Stimulated activated CD8-positive, alpha-beta memory T cell treated with anti-CD3 and anti-CD28 coated beads, Interleukin-15, amount 100 ng/mL, for 4 hours (primary cell): ENCODE measurements at regions not wholly inside any gene's neighbourhood (a gene's known extent, or its start where the extent isn't known, plus 50 kb on each side); places are given as distances from the start of the nearest gene placed in this dataset.
"Not testable (repeated sequence)": the region's sequence is repeated elsewhere in the genome, so short reads cannot be mapped to it uniquely, and the experiment has no call there.

ENCODE experiments used
- DNase-seq, 2 donors: peaks; one replicate each; pipeline ENCODE4 v3.0.0-alpha.2; 2020; ENCODE audit warnings: low read depth in 2 of 2

- not testable (repeated sequence) for DNase-seq
Observed at GRCh38 chr12:116327992-116328391, 50.5 kb upstream of the MED13L start.

DNA sequence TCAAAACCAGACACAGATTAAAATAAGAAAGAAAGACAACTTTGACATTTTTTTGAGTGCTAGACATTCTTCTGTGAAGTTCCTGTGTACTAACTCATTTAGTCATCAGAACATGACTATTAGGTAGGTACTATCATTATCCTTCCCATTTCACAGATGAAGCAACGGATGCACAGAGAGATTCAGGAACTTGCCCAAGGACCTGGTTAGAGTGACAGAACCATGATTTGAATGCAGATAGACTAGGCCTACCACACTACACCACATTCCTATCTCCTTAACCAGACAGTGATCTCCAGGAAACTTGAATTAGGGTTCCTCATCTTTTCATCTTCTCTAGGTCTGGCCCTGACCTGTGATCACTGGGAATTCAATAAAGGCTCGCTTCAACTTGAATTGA lies 54.4 kb upstream of the MED13L start:
- no peak for DNase-seq

DNA sequence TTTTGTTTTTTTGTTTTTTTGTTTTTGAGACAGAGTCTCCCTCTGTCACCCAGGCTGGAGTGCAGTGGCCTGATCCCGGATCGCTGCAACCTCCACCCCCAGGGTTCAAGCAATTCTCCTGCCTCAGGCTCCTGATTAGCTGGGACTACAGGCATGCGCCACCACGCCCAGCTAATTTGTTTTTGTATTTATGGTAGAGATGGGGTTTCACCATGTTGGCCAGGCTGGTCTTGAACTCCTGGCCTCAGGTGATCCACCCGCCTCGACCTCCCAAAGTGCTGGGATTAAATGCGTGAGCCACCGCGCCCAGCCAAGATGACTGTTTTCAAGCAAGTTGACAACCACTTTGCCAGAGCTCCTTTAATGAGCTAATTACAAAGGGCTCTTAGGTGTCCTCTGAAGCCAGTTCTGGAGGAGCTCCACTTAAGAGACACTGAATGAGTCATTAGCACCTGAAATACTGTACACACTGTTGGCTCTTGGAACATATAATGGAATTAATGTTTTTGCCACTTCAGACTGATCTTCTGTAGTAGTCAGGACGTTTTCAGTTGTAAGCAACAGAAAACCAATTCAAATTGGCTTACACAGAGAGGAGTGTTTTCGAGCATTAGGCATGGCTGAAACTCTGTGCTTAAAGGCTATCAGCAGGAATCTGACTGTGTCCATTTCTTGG lies 55.4 kb upstream of the MED13L start:
- no peak for DNase-seq

DNA sequence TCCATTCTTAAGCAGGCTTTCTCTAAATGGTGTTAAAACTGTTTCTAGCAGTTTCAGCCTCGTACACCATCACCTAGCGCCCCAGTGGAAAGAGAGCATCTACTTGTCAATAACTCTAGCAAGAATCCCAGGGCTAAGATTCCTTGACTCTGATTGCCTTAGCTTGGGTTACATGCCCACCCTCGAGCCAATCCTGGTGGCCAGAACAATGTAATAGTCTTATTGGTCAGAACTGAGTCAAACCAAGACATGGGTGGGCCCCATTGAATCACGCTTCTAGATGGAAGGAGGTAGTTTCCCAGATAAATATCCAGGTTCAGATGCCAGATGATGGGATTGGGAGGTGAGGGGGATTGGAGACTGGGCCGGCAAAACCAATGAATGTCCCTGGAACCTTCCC lies 55.9 kb upstream of the MED13L start:
- no peak for DNase-seq

DNA sequence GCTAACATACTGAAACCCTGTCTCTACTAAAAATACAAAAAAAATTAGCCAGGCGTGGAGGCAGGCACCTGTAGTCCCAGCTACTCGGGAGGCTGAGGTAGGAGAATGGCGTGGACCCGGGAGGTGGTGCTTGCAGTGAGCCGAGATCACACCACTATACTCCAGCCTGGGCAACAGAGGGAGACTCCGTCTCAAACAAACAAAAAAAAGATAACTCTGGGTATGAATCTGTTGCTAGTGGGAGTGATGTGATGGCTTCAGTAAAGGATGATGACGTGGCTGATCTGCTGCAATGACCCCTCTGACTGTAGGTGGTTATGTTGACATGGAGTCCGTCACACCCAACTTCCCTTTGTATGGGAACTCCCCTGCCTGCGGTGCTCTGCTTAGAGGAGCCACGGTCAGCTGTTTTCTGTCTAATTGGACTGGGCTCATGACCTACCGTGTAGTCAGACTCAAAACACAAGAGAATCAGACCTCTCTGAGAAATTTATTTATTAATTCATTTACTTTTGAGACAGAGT lies 59.1 kb upstream of the MED13L start:
- DNase-seq: no peak

GRCh38 chr12:116337312-116337711 lies 59.8 kb upstream of the MED13L start:
- no peak for DNase-seq

DNA sequence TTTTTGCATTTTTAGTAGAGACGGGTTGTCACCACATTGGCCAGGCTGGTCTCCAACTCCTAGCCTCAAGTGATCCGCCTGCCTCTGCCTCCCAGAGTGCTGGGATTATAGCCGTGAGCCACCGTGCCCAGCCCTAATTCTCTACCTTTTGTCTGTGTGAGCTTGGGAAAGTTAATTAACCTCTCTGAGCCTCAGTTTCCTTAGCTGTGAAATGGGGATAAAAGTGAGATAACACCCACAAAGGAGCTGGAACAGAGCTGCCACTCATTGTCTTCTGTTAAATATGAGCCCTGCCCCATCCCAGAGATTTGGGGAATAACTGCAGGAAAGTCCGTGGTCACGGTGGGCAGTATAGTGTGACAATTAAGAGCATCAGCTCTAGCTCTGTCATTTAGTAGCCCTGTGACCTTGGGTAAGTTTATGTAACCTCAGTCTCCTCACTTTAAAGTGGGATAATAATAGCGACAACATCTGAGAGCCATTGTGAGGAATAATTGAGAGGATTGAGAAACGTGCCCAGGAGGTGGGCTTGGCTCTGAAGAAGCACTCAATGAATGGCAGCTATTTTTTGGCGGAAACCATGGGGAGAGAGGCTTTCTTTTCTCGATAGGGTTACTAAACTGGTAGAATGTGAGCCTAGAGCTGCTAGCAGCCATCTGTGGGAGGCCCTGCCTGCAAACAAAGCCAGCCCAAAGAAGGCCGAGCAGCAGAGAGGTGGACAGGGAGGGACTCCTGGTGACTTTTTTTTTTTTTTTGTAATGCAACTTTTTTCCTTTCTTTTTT lies 60.8 kb upstream of the MED13L start:
- no peak for DNase-seq

DNA sequence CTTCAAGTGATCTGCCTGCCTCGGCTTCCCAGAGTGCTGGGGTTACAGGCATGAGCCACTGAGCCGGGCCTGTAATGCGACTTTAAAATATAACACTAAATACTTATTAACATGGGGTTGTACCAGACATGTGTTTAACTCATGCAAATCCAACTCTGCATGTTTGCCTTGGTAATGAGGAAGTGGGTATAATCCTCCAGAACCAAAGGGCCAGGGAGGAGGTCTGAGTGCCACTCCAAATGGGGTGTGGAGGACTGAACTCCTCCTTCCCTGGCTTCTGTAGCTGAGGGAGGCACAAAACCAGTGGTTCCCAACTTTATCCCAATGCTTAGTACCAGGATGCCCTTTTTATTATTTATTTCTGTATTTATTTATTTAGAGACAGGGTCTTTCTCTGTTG lies 61.6 kb upstream of the MED13L start:
- no peak for DNase-seq

- no peak for DNase-seq
Observed at GRCh38 chr12:116339800-116340371, 62.4 kb upstream of the MED13L start.

GRCh38 chr12:116343331-116343884 lies 65.9 kb upstream of the MED13L start:
- DNase-seq: no peak

DNA sequence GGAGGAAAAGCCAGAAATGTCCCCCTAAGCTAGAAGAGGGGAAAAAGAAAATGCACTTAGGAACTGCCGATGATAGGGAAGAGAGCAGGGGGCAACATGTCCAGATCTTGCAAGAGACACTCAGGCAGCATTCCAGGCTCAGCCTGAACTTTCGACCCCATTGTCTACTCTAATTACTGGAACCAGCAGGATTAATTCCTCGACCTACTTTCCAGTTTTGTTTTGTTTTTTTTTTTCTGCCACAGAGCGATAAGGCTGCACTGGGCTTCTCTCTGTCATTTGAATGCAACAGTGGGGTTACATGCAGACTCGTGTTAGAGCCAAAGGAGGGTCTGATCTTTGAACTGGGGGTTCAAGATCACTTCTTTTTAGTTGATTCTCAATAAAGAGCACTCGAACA lies 68.7 kb upstream of the MED13L start:
- DNase-seq: no peak

GRCh38 chr12:116346741-116347140 lies 69.2 kb upstream of the MED13L start:
- DNase-seq: no peak

- no peak for DNase-seq
Observed at GRCh38 chr12:116347265-116347664, 69.8 kb upstream of the MED13L start.

DNA sequence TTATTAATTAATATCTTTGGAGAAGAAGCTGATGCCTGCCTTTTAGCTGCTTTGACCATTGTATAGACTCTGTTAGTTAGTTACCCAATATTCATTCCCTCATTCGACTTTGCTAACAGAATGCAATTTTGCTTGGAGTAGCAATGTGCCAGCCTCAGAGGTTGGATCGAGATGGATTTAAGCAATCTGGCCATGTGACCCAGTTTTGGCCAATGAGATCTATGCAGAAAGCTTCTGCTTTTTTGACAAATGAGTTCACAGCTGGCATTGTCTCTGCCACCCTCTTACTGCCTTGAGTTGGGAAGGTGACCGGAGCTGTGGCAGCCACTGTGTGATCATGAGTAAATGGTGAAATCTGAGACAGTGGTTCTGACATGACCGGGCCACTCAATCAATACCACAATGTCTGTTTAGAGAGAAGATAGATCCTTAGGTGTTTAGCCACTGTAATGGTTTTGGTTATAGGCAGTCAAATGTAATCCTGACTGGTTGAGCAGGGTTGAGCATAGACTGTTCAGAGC lies 74.9 kb upstream of the MED13L start:
- no peak for DNase-seq

GRCh38 chr12:116353958-116354357 lies 76.5 kb upstream of the MED13L start:
- DNase-seq: no peak

- no peak for DNase-seq
Observed at GRCh38 chr12:116354534-116354933, 77.0 kb upstream of the MED13L start.

DNA sequence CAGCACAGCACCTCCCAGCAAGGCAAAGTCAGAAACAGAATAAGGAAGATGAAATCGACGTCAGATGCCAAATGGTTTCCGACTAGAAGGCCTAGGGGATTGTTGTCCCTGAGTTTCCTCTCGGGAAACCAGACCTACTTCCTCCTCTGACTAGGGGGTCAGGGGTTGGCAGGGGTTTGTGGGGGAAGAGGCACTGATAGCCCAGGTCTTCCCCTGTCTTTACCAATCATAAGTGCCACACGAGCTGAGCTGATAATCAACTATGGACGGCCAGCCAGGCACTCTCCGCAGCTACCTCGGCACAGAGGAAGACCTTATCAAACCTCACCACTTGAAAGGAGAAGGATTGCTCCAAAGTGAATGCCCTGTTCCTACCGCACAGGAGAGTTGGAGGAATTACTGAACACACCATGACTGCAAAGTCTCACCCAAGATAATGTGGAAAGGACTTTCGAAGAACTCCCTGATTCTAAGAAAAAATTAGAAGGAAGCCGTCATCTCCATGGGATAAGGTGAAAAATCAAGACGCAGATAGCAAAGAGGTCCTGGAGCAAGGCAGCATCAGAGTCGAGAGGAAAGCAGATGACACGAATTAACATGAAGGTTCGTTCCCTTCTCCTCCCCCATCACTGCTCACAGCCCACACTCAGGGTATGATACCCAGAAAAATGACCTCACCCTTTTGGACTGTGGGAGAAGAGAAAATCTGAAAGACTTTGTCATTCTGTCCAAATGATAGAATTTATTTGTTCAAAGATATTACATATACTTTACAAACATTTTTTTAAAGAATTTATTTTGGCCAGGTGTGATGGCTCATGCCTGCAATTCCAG lies 77.7 kb upstream of the MED13L start:
- DNase-seq: no peak

GRCh38 chr12:116358536-116358892 lies 81.0 kb upstream of the MED13L start:
- DNase-seq: no peak

DNA sequence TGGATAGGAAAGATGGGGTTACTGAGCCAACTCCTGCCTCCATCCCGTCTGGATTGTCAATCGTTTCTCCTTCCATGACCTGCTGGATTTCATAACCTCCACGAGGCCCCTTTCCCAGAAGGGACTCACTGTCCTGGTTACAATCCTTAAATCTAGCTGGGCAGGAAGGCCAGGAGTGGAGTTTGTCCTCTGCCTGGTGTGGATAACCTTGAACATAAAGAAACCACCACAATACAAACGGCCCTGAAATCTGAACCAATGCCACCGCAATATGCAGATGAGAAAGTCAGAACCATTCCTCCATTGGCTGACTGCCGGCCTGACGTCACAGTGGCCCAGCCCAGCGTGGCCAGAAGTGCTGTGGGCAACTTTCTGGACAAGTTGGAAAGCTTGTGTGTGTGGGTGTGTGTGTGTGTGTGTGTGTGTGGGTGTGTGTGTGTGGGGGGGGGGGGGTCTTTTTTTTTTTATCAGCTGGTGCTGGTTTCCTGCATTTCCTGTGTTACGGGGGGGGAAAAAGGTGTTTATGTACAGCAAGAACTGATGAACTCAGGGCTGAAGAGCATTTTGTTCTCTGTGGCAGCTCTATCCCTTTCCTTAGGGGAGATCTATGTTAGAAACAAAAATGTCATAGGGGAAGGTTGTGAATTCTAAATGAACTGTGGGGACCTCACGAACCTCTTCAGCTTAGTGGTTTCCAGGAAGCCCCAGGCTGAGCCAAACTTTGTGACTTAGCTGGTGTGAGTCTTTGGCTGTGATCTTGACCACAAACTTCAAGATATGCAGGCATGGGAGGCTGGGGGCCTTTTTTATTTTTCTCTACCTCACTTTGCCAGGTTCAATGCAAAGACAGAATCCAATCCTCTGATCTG lies 81.6 kb upstream of the MED13L start:
- peak; percentile 50 to 59 for DNase-seq

DNA sequence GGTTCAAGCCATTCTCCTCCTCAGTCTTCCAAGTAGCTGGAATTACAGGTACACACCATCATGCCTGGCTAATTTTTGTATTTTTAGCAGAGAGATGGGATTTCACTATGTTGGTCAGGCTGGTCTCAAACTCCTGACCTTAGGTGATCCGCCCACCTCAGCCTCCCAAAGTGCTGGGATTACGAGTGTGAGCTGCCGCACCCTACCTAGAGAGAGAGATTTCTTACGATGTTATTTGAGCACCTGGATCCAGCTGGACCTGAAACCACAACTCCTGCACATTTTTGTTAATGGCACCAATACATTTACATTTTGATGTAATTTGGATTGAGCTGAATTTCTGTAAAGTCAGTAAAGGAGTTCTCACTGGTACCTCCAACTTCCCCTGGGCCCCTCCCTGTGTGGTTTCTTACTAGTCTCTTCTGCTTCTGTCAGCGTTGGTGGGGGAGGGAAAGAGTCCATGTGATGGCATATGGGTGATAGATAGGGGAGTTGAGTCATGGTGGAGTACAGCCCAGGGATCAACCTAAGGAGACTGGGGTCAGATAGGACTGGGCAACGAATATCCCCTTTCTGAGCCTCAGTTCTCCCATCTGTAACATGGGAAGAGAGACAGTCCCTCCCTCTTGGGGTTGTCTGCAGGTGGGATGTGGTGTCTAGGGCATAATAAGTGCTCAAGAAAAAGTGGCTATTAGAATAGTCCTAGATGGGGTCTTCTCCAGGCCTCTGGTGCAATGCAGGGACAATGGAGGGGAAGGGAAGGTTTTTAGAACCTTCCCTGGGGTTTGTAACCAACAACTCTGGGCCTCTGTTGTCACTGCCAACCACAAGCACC lies 83.3 kb upstream of the MED13L start:
- no peak for DNase-seq
